Stimulated activated naive B cell treated with anti-CD40 and anti-IgM and Interleukin-4, amounts not matched to agents 10 μg/mL and 1 μg/mL and 100 μg/mL, for 72 hours (primary cell): ENCODE measurements at regions not wholly inside any gene's neighbourhood (a gene's known extent, or its start where the extent isn't known, plus 50 kb on each side); places are given as distances from the start of the nearest gene placed in this dataset.
A peak's percentile ranks its signal among the peaks of the same experiment; 100 is the strongest.

Experiments
- ATAC-seq, 2 donors: fragments of 150-1000 bp; cut with Tn5 transposase; replicated peaks; 2 replicates each; pipeline ENCODE4 v1.10.0; 2021; ENCODE audit warnings: moderate library complexity in 1 of 2
- DNase-seq: peaks from one replicate; pipeline ENCODE4 v3.0.0; 2021
- H3K27ac Mint-ChIP-seq: one replicate; pipeline ENCODE4 v1.8.0; 2022; ENCODE audit warnings: mild to moderate bottlenecking, mixed read lengths
- H3K27me3 Mint-ChIP-seq, 2 donors: one replicate each; pipeline ENCODE4 v1.8.0; 2022; ENCODE audit warnings: mixed read lengths in 2 of 2
- H3K36me3 Mint-ChIP-seq, 2 donors: one replicate each; pipeline ENCODE4 v1.8.0; 2022; ENCODE audit warnings: mixed read lengths in 2 of 2, mild to moderate bottlenecking in 1 of 2
- H3K4me1 Mint-ChIP-seq, 2 donors: one replicate each; pipeline ENCODE4 v1.8.0; 2022; ENCODE audit warnings: mixed read lengths in 2 of 2, mild to moderate bottlenecking in 1 of 2
- H3K4me3 Mint-ChIP-seq, 2 donors: one replicate each; pipeline ENCODE4 v1.8.0; 2022; ENCODE audit warnings: mild to moderate bottlenecking in 2 of 2, mixed read lengths in 2 of 2, moderate library complexity in 1 of 2
- H3K9me3 Mint-ChIP-seq, 2 donors: one replicate each; pipeline ENCODE4 v1.8.0; 2022; ENCODE audit warnings: mixed read lengths in 2 of 2, mild to moderate bottlenecking in 1 of 2

GRCh38 chr13:40460116-40460515 is 206.3 kb downstream of the FOXO1 start:
- H3K36me3 Mint-ChIP-seq = peaks cover 0 to 4% of the 10 kb centered on the region in 2 donors
- peaks cover 24 to 28% of the 10 kb centered on the region in 2 donors for H3K4me1 Mint-ChIP-seq
- H3K9me3 Mint-ChIP-seq = peaks cover 0 to 4% of the 10 kb centered on the region in 2 donors
- no peaks in the 10 kb centered on the region for H3K27me3 Mint-ChIP-seq
- no peak for ATAC-seq
- DNase-seq = no peak
- H3K4me3 Mint-ChIP-seq = no peak overlapping the region
- H3K27ac Mint-ChIP-seq = no peak overlapping the region

- H3K27ac Mint-ChIP-seq = no peak overlapping the region
- DNase-seq (no peak), ATAC-seq (peak in 1 of 2 donors; percentile 57)
- H3K4me3 Mint-ChIP-seq = no peak overlapping the region
- H3K4me1 Mint-ChIP-seq = peaks cover 14 to 15% of the 10 kb centered on the region in 2 donors
- H3K36me3 Mint-ChIP-seq = peaks cover 0 to 4% of the 10 kb centered on the region in 2 donors
- no peaks in the 10 kb centered on the region for H3K27me3 Mint-ChIP-seq
- H3K9me3 Mint-ChIP-seq = peaks cover 2 to 4% of the 10 kb centered on the region in 2 donors
Observed at GRCh38 chr13:40464337-40465014, 202.0 kb downstream of the FOXO1 start.

DNA sequence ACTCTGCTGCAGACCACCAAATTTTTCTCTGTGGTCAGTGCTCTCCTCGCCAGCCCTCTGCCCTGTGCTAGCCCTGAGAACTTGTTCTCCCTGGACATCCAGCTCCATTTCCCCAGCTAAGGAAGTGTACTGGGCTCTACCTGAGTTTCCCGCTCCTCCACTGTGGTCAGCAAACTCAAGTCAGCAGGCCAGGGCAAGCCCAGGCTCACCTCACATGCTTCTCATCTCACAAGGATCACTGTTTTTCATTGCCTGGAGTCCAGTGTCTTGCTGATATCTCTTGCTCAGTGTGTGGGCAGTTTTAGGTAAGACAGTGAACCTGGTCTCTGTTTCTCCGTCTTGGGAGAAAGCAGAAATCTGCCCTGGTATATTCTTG is 201.4 kb downstream of the FOXO1 start:
- ATAC-seq (no peak), DNase-seq (no peak)
- Mint-ChIP-seq H3K27me3 (no peaks in the 10 kb centered on the region), H3K27ac (no peak overlapping the region), H3K4me1 (peaks cover 14 to 15% of the 10 kb centered on the region in 2 donors), H3K36me3 (peaks cover 0 to 4% of the 10 kb centered on the region in 2 donors), H3K4me3 (no peak overlapping the region), H3K9me3 (peaks cover 2 to 4% of the 10 kb centered on the region in 2 donors)

DNA sequence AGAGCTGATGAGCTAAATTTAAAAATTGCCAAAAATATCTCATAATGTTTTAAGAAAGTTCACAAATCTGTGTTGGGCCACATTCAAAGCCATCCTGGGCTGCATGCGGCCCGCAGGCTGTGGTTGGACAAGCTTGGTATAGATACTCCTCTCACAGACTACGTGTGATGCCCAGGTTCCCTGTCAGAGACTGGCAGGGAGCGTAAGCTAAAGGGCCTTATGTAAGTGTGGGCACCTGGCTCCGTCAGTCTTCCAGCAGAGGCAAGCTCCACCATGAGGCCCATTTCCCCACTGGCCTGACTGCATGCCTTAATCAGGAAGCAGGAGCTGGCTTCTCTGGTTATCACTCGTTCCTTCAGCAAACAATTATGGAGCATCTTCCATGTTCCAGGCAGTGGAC is 200.2 kb downstream of the FOXO1 start:
- peaks cover 2 to 6% of the 10 kb centered on the region in 2 donors for H3K36me3 Mint-ChIP-seq
- H3K4me3 Mint-ChIP-seq = no peak overlapping the region
- H3K27ac Mint-ChIP-seq = no peak overlapping the region
- H3K9me3 Mint-ChIP-seq = peaks cover 1 to 3% of the 10 kb centered on the region in 2 donors
- no peak for ATAC-seq
- DNase-seq = no peak
- H3K4me1 Mint-ChIP-seq = peaks cover 14 to 16% of the 10 kb centered on the region in 2 donors
- no peaks in the 10 kb centered on the region for H3K27me3 Mint-ChIP-seq

DNA sequence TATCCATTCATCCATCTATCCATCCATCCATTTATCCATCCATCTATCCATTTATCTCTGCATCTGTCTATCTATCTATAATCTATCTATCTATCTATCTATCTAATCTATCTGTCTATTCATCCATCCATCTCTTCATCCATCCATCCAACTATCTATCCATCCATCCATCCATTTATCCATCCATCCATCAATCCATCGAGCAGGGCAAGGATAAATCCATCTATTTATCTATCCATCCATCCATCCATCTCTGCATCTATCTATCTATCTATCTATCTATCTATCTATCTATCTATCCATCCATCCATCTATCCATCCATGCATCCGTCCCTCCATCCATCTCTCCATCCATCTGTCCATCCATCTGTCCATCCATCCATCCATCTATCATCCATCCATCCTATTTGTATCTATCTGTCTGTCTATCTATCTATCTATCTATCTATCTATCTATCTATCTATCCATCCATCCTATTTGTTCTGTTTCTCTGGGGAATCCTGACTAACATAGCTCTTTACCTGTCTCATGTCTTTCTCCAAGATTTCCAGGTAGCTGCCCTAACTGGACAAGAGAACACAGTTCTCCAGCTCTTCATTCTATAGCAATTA is 198.1 kb downstream of the FOXO1 start:
- Mint-ChIP-seq H3K27ac (no peak overlapping the region), H3K9me3 (peaks cover 3 to 5% of the 10 kb centered on the region in 2 donors), H3K4me1 (peaks cover 18 to 33% of the 10 kb centered on the region in 2 donors), H3K36me3 (peaks cover 8 to 9% of the 10 kb centered on the region in 2 donors), H3K27me3 (no peaks in the 10 kb centered on the region), H3K4me3 (no peak overlapping the region)
- ATAC-seq (no peak), DNase-seq (no peak)

DNA sequence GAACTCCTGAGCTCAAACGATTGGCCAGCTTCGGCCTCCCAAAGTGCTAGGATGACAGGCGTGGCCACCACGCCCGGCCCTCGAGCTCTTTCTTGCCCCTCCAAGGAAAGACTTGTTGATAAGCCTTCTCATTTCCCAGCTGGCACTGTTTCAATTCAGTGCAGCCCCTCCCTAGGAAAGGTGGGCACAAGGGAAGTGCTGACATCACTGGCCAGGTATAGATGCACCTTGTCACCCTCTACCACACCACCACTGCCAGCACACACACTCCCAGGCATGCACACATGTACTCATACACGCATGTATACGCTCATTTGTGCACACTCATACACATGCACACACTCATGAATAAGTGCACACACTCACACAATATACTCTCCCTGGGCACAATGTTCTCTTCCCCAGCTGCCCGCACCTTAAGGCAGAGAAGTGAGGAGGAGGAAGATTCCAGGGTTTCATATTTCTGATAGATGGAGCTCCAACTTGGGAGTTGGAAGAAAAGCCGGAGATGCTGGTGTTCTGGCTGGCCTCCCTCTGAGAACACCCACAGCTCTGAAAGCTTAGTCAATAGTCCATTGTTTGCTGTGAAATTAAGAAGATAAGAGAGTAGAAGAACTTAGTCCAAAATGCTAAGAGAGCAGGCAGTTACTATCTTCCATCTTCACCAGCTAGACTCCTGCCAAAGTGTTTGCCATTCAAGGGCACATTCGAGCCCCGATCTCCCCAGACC is 196.7 kb downstream of the FOXO1 start:
- ATAC-seq (no peak), DNase-seq (no peak)
- H3K36me3 Mint-ChIP-seq = peaks cover 8 to 9% of the 10 kb centered on the region in 2 donors
- H3K4me1 Mint-ChIP-seq = peaks cover 11 to 22% of the 10 kb centered on the region in 2 donors
- H3K9me3 Mint-ChIP-seq = peaks cover 3 to 5% of the 10 kb centered on the region in 2 donors
- no peaks in the 10 kb centered on the region for H3K27me3 Mint-ChIP-seq
- H3K4me3 Mint-ChIP-seq = no peak overlapping the region
- no peak overlapping the region for H3K27ac Mint-ChIP-seq

- no peak overlapping the region for H3K4me3 Mint-ChIP-seq
- peaks cover 3 to 5% of the 10 kb centered on the region in 2 donors for H3K9me3 Mint-ChIP-seq
- peaks cover 8 to 23% of the 10 kb centered on the region in 2 donors for H3K4me1 Mint-ChIP-seq
- no peak overlapping the region for H3K27ac Mint-ChIP-seq
- peaks cover 5 to 8% of the 10 kb centered on the region in 2 donors for H3K36me3 Mint-ChIP-seq
- ATAC-seq (no peak), DNase-seq (no peak)
- no peaks in the 10 kb centered on the region for H3K27me3 Mint-ChIP-seq
Observed at GRCh38 chr13:40470660-40471059, 195.8 kb downstream of the FOXO1 start.

- Mint-ChIP-seq H3K4me3 (no peak overlapping the region), H3K9me3 (peaks cover 3 to 5% of the 10 kb centered on the region in 2 donors), H3K27me3 (no peaks in the 10 kb centered on the region), H3K36me3 (peaks cover 5 to 8% of the 10 kb centered on the region in 2 donors), H3K27ac (peak overlapping the region; percentile 53), H3K4me1 (peaks cover 11 to 27% of the 10 kb centered on the region in 2 donors)
- ATAC-seq (no peak), DNase-seq (no peak)
Observed at GRCh38 chr13:40471076-40471475, 195.4 kb downstream of the FOXO1 start.

DNA sequence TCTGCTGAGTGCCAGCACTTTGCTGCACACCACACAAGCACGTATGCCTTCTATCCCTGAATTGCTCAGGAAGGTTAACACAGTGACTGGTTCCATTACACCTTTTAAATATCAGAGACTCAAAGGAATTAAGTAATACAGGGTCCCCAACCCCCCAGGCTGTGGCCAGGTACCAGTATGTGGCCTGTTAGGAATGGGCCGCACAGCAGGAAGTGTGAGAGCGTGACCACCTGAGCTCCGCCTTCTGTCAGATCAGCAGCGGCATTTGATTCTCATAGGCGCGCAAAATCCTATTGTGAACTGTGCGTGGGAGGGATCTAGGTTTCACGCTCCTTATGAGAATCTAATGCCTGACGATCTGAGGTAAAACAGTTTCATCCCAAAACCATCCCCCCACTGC is 194.5 kb downstream of the FOXO1 start:
- H3K36me3 Mint-ChIP-seq = peaks cover 5 to 8% of the 10 kb centered on the region in 2 donors
- no peaks in the 10 kb centered on the region for H3K27me3 Mint-ChIP-seq
- no peak overlapping the region for H3K27ac Mint-ChIP-seq
- H3K4me1 Mint-ChIP-seq = peaks cover 11 to 27% of the 10 kb centered on the region in 2 donors
- peaks cover 3 to 5% of the 10 kb centered on the region in 2 donors for H3K9me3 Mint-ChIP-seq
- DNase-seq (no peak), ATAC-seq (no peak)
- no peak overlapping the region for H3K4me3 Mint-ChIP-seq

- Mint-ChIP-seq H3K4me1 (peaks cover 12 to 31% of the 10 kb centered on the region in 2 donors), H3K36me3 (peaks cover 5 to 8% of the 10 kb centered on the region in 2 donors), H3K27ac (no peak overlapping the region), H3K4me3 (no peak overlapping the region), H3K9me3 (peaks cover 3 to 5% of the 10 kb centered on the region in 2 donors), H3K27me3 (no peaks in the 10 kb centered on the region)
- peak; percentile 23 for DNase-seq
- peak; percentile 88 to 89 for ATAC-seq
Observed at GRCh38 chr13:40472427-40473220, 193.8 kb downstream of the FOXO1 start.

DNA sequence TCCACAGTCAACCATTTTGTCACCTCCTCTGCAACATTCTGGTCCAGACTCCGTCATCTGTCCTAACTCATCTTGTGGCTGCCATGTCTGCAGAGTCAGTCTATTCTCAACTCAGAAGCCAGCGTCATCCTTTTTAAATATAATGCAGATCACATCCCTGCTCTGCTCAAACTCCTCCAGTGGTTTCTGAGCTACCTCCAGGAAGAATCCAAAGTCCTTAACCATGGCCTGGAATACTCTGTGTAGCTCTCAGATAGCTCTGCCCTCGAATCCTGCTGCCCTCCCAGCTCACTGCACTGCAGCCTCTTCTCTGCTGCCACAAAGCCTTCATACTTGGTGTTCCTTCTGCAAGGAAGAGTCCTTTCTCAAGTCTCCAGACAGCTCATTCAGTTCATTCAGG is 190.8 kb downstream of the FOXO1 start:
- H3K27me3 Mint-ChIP-seq = no peaks in the 10 kb centered on the region
- peaks cover 5 to 8% of the 10 kb centered on the region in 2 donors for H3K36me3 Mint-ChIP-seq
- ATAC-seq = no peak
- no peak overlapping the region for H3K27ac Mint-ChIP-seq
- H3K9me3 Mint-ChIP-seq = peaks cover 3% of the 10 kb centered on the region in 2 donors
- no peak for DNase-seq
- peaks cover 22 to 42% of the 10 kb centered on the region in 2 donors for H3K4me1 Mint-ChIP-seq
- H3K4me3 Mint-ChIP-seq = no peak overlapping the region

DNA sequence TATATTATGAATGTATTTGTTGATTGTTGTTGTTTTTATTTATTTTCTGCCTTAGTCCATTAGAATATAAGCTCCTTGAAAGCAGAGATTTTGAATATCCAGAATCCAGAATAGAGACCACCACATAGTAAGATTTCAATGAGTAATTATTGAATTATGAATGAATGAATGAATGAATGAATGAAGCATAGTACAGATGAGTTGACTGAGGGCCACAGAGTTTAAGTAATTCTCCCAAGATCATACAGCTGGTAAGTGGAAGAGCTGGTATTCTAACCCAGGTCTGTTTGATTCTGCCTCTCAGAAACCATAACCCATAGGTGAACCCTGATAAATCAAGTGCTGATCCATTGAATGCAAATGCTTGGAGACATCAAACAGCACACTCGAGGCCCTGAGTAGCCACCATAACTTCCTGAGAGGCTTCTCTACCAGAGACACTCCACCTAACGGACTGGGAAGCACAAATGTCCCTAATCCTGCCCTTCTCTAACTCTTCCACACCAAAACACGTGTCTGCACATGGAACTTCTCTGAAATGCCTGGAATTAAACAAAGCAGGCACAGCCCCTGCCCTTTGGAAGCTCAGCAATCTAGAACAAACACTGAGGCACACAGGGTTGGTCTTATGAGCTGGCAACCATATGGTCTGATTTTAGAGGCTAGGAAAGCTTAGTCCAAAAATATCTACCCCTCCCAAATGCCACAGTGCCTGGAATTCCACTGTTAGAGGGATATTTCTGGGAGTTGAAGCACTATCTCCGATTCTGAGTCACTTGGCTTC is 190.1 kb downstream of the FOXO1 start:
- H3K4me3 Mint-ChIP-seq = no peak overlapping the region
- peaks cover 5% of the 10 kb centered on the region in 2 donors for H3K36me3 Mint-ChIP-seq
- H3K9me3 Mint-ChIP-seq = peaks cover 1 to 4% of the 10 kb centered on the region in 2 donors
- no peak for ATAC-seq
- H3K27me3 Mint-ChIP-seq = no peaks in the 10 kb centered on the region
- no peak overlapping the region for H3K27ac Mint-ChIP-seq
- peaks cover 27 to 47% of the 10 kb centered on the region in 2 donors for H3K4me1 Mint-ChIP-seq
- no peak for DNase-seq
